GM12874 (cell line): ENCODE measurements at regions not wholly inside any gene's neighbourhood (a gene's known extent, or its start where the extent isn't known, plus 50 kb on each side); places are given as distances from the start of the nearest gene placed in this dataset.

Experiments used
- CTCF ChIP-seq: IDR thresholded peaks from 2 replicates; pipeline ENCODE4 v1.5.1; 2011; ENCODE audit warnings: low read depth, mild to moderate bottlenecking, control low read depth, low read length, moderate library complexity; ENCODE audit not compliant: insufficient read depth

- no peak for TF ChIP-seq CTCF
Measured at GRCh38 chr2:236760246-236760645, 190.6 kb downstream of the ACKR3 start.

- no peak for TF ChIP-seq CTCF
Measured at GRCh38 chr2:236761358-236761757, 191.7 kb downstream of the ACKR3 start.

GRCh38 chr2:236762628-236763027 lies 193.0 kb downstream of the ACKR3 start:
- no peak for TF ChIP-seq CTCF

GRCh38 chr2:236763857-236764256 lies 194.2 kb downstream of the ACKR3 start:
- no peak for TF ChIP-seq CTCF

GRCh38 chr2:236764716-236765115 lies 195.1 kb downstream of the ACKR3 start:
- no peak for TF ChIP-seq CTCF

- TF ChIP-seq CTCF: no peak
Measured at GRCh38 chr2:236765478-236765877, 195.9 kb downstream of the ACKR3 start.

GRCh38 chr2:236766850-236767249 lies 197.2 kb downstream of the ACKR3 start:
- TF ChIP-seq CTCF: no peak

- no peak for TF ChIP-seq CTCF
Measured at GRCh38 chr2:236767941-236768340, 198.3 kb downstream of the ACKR3 start.
